PC-3 (cell line): ENCODE measurements at regions not wholly inside any gene's neighbourhood (a gene's known extent, or its start where the extent isn't known, plus 50 kb on each side); places are given as distances from the start of the nearest gene placed in this dataset.

ENCODE experiments used
- ATAC-seq: fragments of 200-7000 bp; cut with Tn5 transposase; 2 replicates; pipeline ENCODE4 v1.9.1; 2020; ENCODE audit warnings: mild to moderate bottlenecking, moderate library complexity
- BruUV-seq: library from RNA; stranded (reverse); fragments of 400-500 nt; replicated peaks from 2 replicates; lab custom pipeline; 2021; lab: Mats Ljungman, UMichigan
- CTCF ChIA-PET: fragments of 300-600 bp; sonication (Branson Sonifier 250); formaldehyde crosslinking; loops from one replicate; lab custom pipeline; 2022; ENCODE audit warnings: antibody characterized with exemption; lab: Charles Lee
- POLR2A ChIA-PET: fragments of 300-600 bp; sonication (Branson Sonifier 250); formaldehyde crosslinking; loops from one replicate; lab custom pipeline; 2022; ENCODE audit warnings: antibody characterized with exemption; ENCODE audit not compliant: unreplicated experiment; lab: Charles Lee
- DNase-seq: peaks from one replicate; pipeline ENCODE4 v3.0.0-alpha.2; 2015
- H2AFZ ChIP-seq: fragments of 300-600 bp; sonication (generic); 2 replicates; pipeline ENCODE4 v1.6.0; 2016; ENCODE audit warnings: antibody characterized with exemption, low read length
- H3F3A ChIP-seq: fragments of 300-600 bp; sonication (generic); one replicate; pipeline ENCODE4 v1.6.0; 2017; ENCODE audit warnings: antibody characterized with exemption, low read length, control low read depth, mild to moderate bottlenecking; ENCODE audit not compliant: unreplicated experiment
- H3K27ac ChIP-seq: fragments of 300-600 bp; sonication (generic); 2 replicates; pipeline ENCODE4 v1.5.1; 2016; ENCODE audit warnings: mild to moderate bottlenecking, low read length
- H3K27me3 ChIP-seq: fragments of 300-600 bp; sonication (generic); 2 replicates; pipeline ENCODE4 v1.6.1; 2016; ENCODE audit warnings: low read length, mixed read lengths
- H3K36me3 ChIP-seq: fragments of 300-600 bp; sonication (generic); 2 replicates; pipeline ENCODE4 v1.6.1; 2016; ENCODE audit warnings: low read depth, mixed run types, low read length, mixed read lengths
- H3K4me1 ChIP-seq: fragments of 300-600 bp; sonication (generic); 2 replicates; pipeline ENCODE4 v1.5.1; 2016; ENCODE audit warnings: low read length; ENCODE audit not compliant: insufficient read depth
- H3K4me2 ChIP-seq: fragments of 300-600 bp; sonication (generic); 2 replicates; pipeline ENCODE4 v1.6.0; 2016; ENCODE audit warnings: low read length
- H3K4me3 ChIP-seq: fragments of 300-600 bp; sonication (generic); 2 replicates; pipeline ENCODE4 v1.5.1; 2016; ENCODE audit warnings: mild to moderate bottlenecking, low read length, mixed read lengths
- H3K79me2 ChIP-seq: fragments of 300-600 bp; sonication (generic); 2 replicates; pipeline ENCODE4 v1.6.1; 2017; ENCODE audit warnings: low read length, mixed read lengths
- H3K9ac ChIP-seq: fragments of 300-600 bp; sonication (generic); 2 replicates; pipeline ENCODE4 v1.6.0; 2016; ENCODE audit warnings: mild to moderate bottlenecking, low read length
- H3K9me2 ChIP-seq: fragments of 300-600 bp; sonication (generic); replicated peaks from 2 replicates; pipeline ENCODE4 v1.6.1; 2016; ENCODE audit warnings: mixed run types, low read length, mixed read lengths
- H3K9me3 ChIP-seq: fragments of 300-600 bp; sonication (generic); 2 replicates; pipeline ENCODE4 v1.6.1; 2016; ENCODE audit warnings: low read length, mixed read lengths
- H4K20me1 ChIP-seq: fragments of 300-600 bp; sonication (generic); 2 replicates; pipeline ENCODE4 v1.6.1; 2016; ENCODE audit warnings: low read length, mixed read lengths
- CTCF ChIP-seq: fragments of 300-600 bp; sonication (generic); conservative IDR thresholded peaks from 2 replicates; pipeline ENCODE4 v1.5.1; 2017; ENCODE audit warnings: antibody characterized with exemption, low read depth, mild to moderate bottlenecking, low read length
- EZH2 ChIP-seq: fragments of 300-600 bp; sonication (generic); IDR thresholded peaks from one replicate; pipeline ENCODE4 v1.6.1; 2017; ENCODE audit warnings: antibody characterized with exemption, mild to moderate bottlenecking, low read length; ENCODE audit not compliant: unreplicated experiment
- EZH2phosphoT487 ChIP-seq: fragments of 300-600 bp; sonication (generic); IDR thresholded peaks from 2 replicates; pipeline ENCODE4 v1.6.1; 2018; ENCODE audit warnings: mild to moderate bottlenecking, antibody characterized with exemption, low read length, borderline replicate concordance
- intact Hi-C: fragments of 100-400 bp; cut with micrococcal nuclease; formaldehyde crosslinking; loops from 2 replicates; pipeline ENCODE4 v1.9.0; 2023

DNA sequence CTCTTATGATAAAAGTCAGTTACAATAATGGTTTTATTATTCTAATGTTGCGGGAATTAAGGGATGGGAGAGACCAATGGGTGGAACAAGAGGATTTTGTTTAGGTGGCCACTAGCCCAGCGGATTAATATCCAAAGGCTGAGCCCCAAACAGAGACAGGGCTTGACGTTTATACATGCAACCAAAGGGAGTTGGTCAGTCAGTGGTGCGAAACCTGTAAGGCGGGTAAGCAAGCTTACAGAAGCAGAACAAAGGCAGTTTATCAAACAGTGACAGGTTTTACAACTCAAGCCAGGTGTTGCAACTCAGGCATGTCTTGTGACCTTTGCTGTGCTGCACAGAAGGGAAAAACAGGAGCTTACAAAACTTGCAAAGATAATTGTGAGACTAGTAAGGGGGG lies 622.9 kb upstream of the MBL2 start:
- ATAC-seq = no peak

DNA sequence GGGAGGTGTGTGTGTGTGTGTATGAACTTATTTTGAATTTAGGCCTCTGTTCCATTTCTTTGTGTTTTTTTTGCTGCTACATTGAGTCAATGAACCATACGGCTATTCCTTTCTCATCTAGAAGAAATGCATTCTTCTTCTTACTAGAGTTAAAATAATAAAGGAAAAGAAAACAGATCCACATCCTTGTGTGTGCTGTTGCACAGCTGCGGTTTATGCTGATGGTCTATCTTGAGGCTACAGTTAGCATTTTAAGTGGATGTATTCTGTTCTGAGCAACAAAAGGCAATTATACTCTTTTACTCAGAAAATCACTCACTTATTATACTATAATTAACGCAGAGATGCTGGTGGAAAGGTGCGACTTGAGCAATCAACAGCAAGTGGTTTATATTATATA lies 615.0 kb upstream of the MBL2 start:
- H3K36me3 ChIP-seq = no peaks in the 10 kb centered on the region
- H3K4me3 ChIP-seq = no peak overlapping the region
- no peaks in the 10 kb centered on the region for H4K20me1 ChIP-seq
- no peaks in the 10 kb centered on the region for H3K9me3 ChIP-seq
- CTCF ChIA-PET = no interaction called here
- H2AFZ ChIP-seq = no peak overlapping the region
- no peaks in the 10 kb centered on the region for H3K79me2 ChIP-seq
- no peak overlapping the region for H3K27ac ChIP-seq
- intact Hi-C loops = no loop called here
- H3F3A ChIP-seq = no peaks in the 10 kb centered on the region
- TF ChIP-seq CTCF = no peak
- TF ChIP-seq EZH2 = no peak
- no peak for TF ChIP-seq EZH2phosphoT487
- no peaks in the 10 kb centered on the region for H3K27me3 ChIP-seq
- no peak overlapping the region for H3K4me2 ChIP-seq
- no peak for DNase-seq
- POLR2A ChIA-PET = no interaction called here
- no peak overlapping the region for H3K9ac ChIP-seq
- H3K4me1 ChIP-seq = 0 out of 2 replicates have a peak, but pooled peaks cover 3% of the 10 kb centered on the region
- H3K9me2 ChIP-seq = no peaks in the 10 kb centered on the region
- ATAC-seq = no peak
- no TSS peak for BruUV-seq

More for the DNA sequence above, 622.9 kb upstream of the MBL2 start:
- H3K79me2 ChIP-seq = no peaks in the 10 kb centered on the region
- H4K20me1 ChIP-seq = no peaks in the 10 kb centered on the region
- H3K27me3 ChIP-seq = no peaks in the 10 kb centered on the region
- peaks cover 3% of the 10 kb centered on the region; the same call in 1 of the 2 replicates for H3K36me3 ChIP-seq
- H3K4me3 ChIP-seq = no peak overlapping the region
- CTCF ChIA-PET = no interaction called here
- DNase-seq = no peak
- no peak overlapping the region for H3K4me2 ChIP-seq
- no peak overlapping the region for H3K9ac ChIP-seq
- POLR2A ChIA-PET = no interaction called here
- intact Hi-C loops = no loop called here
- H3K27ac ChIP-seq = no peak overlapping the region
- H3F3A ChIP-seq = no peaks in the 10 kb centered on the region
- TF ChIP-seq EZH2 (no peak), EZH2phosphoT487 (no peak), CTCF (no peak)
- no TSS peak for BruUV-seq
- peaks cover 25% of the 10 kb centered on the region for H3K9me3 ChIP-seq
- 0 out of 2 replicates have a peak, but pooled peaks cover 3% of the 10 kb centered on the region for H3K4me1 ChIP-seq
- H2AFZ ChIP-seq = no peak overlapping the region
- H3K9me2 ChIP-seq = no peaks in the 10 kb centered on the region

GRCh38 chr10:53382543-53382942 lies 610.0 kb upstream of the MBL2 start:
- no peak overlapping the region for H3K4me2 ChIP-seq
- no peak overlapping the region for H3K27ac ChIP-seq
- CTCF ChIA-PET = no interaction called here
- intact Hi-C loops = no loop called here
- H3K9ac ChIP-seq = no peak overlapping the region
- H3K9me3 ChIP-seq = no peaks in the 10 kb centered on the region
- H3K9me2 ChIP-seq = no peaks in the 10 kb centered on the region
- H2AFZ ChIP-seq = no peak overlapping the region
- no peak overlapping the region for H3K4me3 ChIP-seq
- no peaks in the 10 kb centered on the region for H4K20me1 ChIP-seq
- H3K4me1 ChIP-seq = no peaks in the 10 kb centered on the region
- no peak for TF ChIP-seq EZH2
- BruUV-seq = no TSS peak
- H3K79me2 ChIP-seq = no peaks in the 10 kb centered on the region
- no peaks in the 10 kb centered on the region for H3K27me3 ChIP-seq
- ATAC-seq (no peak), DNase-seq (no peak)
- POLR2A ChIA-PET = no interaction called here
- H3K36me3 ChIP-seq = no peaks in the 10 kb centered on the region
- no peaks in the 10 kb centered on the region for H3F3A ChIP-seq
